Prostate gland (tissue), 2 donors: ENCODE measurements at regions not wholly inside any gene's neighbourhood (a gene's known extent, or its start where the extent isn't known, plus 50 kb on each side); places are given as distances from the start of the nearest gene placed in this dataset.

Experiments used
- CTCF ChIP-seq, 4 experiments: fragments of 200-600 bp in 2 of 4; fragments of 450-650 bp in 2 of 4; sonication (generic) in 2 of 4; IDR thresholded peaks; 1 replicate in 3 of 4; 2 replicates in 1 of 4; pipeline ENCODE4 v1.5.1; 2016 to 2019; ENCODE audit warnings: antibody characterized with exemption in 4 of 4, mild to moderate bottlenecking in 2 of 4, moderate library complexity in 2 of 4
- POLR2A ChIP-seq: fragments of 450-650 bp; IDR thresholded peaks from one replicate; pipeline ENCODE4 v1.6.1; 2016; ENCODE audit warnings: antibody characterized with exemption, mild to moderate bottlenecking

GRCh38 chr2:9074930-9075329, 71.4 kb upstream of the MBOAT2 start:
- no peak for TF ChIP-seq CTCF (IDR thresholded peaks at IDR 0.05)
- TF ChIP-seq POLR2A, result no peak
